K562 (cell line): ENCODE measurements at regions not wholly inside any gene's neighbourhood (a gene's known extent, or its start where the extent isn't known, plus 50 kb on each side); places are given as distances from the start of the nearest gene placed in this dataset.

ENCODE experiments used
- ATAC-seq: fragments of 200-7000 bp; cut with Tn5 transposase; 3 replicates; pipeline ENCODE4 v1.9.1; 2020; ENCODE audit warnings: moderate library complexity
- BruUV-seq: library from RNA; stranded (reverse); fragments of 400-500 nt; replicated peaks from 2 replicates; lab custom pipeline; 2021; lab: Mats Ljungman, UMichigan
- CTCF ChIA-PET: fragments of 300-600 bp; formaldehyde crosslinking; extraction: SDS; loops from one replicate; lab custom pipeline; 2021; ENCODE audit warnings: low intra/inter-chr PET ratio; lab: Yijun Ruan, JAX
- POLR2A ChIA-PET: fragments of 300-600, 350-650 bp; sonication (Branson Sonifier 250); formaldehyde crosslinking; extraction: SDS; loops from one replicate; lab custom pipeline; 2021; ENCODE audit warnings: antibody characterized with exemption, inconsistent platforms; lab: Yijun Ruan, JAX
- DNase-seq, 4 experiments: peaks; one replicate each; pipeline versions ENCODE4 v3.0.0 to v3.0.0-alpha.2; 2011 to 2018; ENCODE audit warnings: low spot score in 3 of 4, mixed read lengths in 3 of 4; ENCODE audit errors: extremely low read depth in 1 of 4
- FAIRE-seq: peaks from 2 replicates; lab custom pipeline; 2011; peaks lifted over from hg19 to GRCh38; lab: Jason Lieb, UNC
- H2AFZ ChIP-seq: 2 replicates; pipeline ENCODE4 v1.6.0; 2011; ENCODE audit warnings: low read depth, low read length, control low read depth, inconsistent platforms
- H3K27ac ChIP-seq: fragments of 200-600 bp; 3 replicates; pipeline ENCODE4 v1.8.0; 2011; ENCODE audit warnings: low read depth, mild to moderate bottlenecking, control low read depth, inconsistent platforms, low read length, moderate library complexity, mixed read lengths; ENCODE audit errors: extremely low read depth
- H3K27me3 ChIP-seq, 2 experiments: fragments of 300-600 bp in 1 of 2; 2 replicates in 1 of 2; 3 replicates in 1 of 2; pipeline versions ENCODE4 v1.6.0 to v1.8.0; 2011; ENCODE audit warnings: inconsistent platforms in 2 of 2, low read length in 2 of 2, mild to moderate bottlenecking in 1 of 2, mixed read lengths in 1 of 2, moderate library complexity in 1 of 2; ENCODE audit not compliant: control insufficient read depth in 2 of 2, insufficient read depth in 2 of 2
- H3K36me3 ChIP-seq: fragments of 300-600 bp; 3 replicates; pipeline ENCODE4 v1.8.0; 2011; ENCODE audit warnings: mild to moderate bottlenecking, low read length, inconsistent platforms; ENCODE audit not compliant: control insufficient read depth, insufficient read depth
- H3K4me1 ChIP-seq, 2 experiments: fragments of 200-600 bp in 1 of 2; replicated peaks in 1 of 2; 2 replicates in 1 of 2; 3 replicates in 1 of 2; pipeline versions ENCODE4 v1.5.1 to v1.8.0; 2011; ENCODE audit warnings: inconsistent platforms in 2 of 2, low read length in 2 of 2, mild to moderate bottlenecking in 1 of 2, mixed read lengths in 1 of 2, moderate library complexity in 1 of 2; ENCODE audit not compliant: control insufficient read depth in 2 of 2, insufficient read depth in 2 of 2
- H3K4me2 ChIP-seq: 2 replicates; pipeline ENCODE4 v1.6.1; 2011; ENCODE audit warnings: low read length, control low read depth, inconsistent platforms, mixed read lengths; ENCODE audit not compliant: insufficient read depth
- H3K4me3 ChIP-seq: fragments of 200-600 bp; sonication (generic), shearing (Covaris generic); 2 replicates; pipeline ENCODE4 v1.5.1; 2016; ENCODE audit warnings: control low read depth, inconsistent platforms
- H3K79me2 ChIP-seq: fragments of 200-600 bp; 3 replicates; pipeline ENCODE4 v1.8.0; 2011; ENCODE audit warnings: low read length, inconsistent platforms; ENCODE audit not compliant: control insufficient read depth, insufficient read depth
- H3K9ac ChIP-seq, 2 experiments: 2 replicates each; pipeline versions ENCODE4 v1.6.0 to v1.6.1; 2011; ENCODE audit warnings: low read depth in 2 of 2, low read length in 2 of 2, control low read depth in 1 of 2, inconsistent platforms in 1 of 2, mild to moderate bottlenecking in 1 of 2, mixed read lengths in 1 of 2; ENCODE audit not compliant: insufficient read depth in 1 of 2
- H3K9me1 ChIP-seq: one replicate; pipeline ENCODE4 v1.6.0; 2011; ENCODE audit warnings: inconsistent platforms, mild to moderate bottlenecking, low read length, moderate library complexity; ENCODE audit not compliant: control insufficient read depth, insufficient read depth
- H3K9me3 ChIP-seq: replicated peaks from 2 replicates; pipeline ENCODE4 v1.5.1; 2011; ENCODE audit warnings: low read depth, low read length, inconsistent platforms; ENCODE audit not compliant: control insufficient read depth, insufficient read depth
- H4K20me1 ChIP-seq: replicated peaks from 2 replicates; pipeline ENCODE4 v1.6.1; 2011; ENCODE audit warnings: low read length, inconsistent platforms, mixed read lengths; ENCODE audit not compliant: control insufficient read depth, insufficient read depth
- ATF6 ChIP-seq: sonication (generic); formaldehyde crosslinking; IDR thresholded peaks from 2 replicates; pipeline ENCODE4 v1.4.0; 2020; ENCODE audit warnings: mild to moderate bottlenecking, missing genetic modification reagents
- CGGBP1 ChIP-seq: fragments of 250-450 bp; sonication (Bioruptor Pico); IDR thresholded peaks from 2 replicates; pipeline ENCODE4 v1.9.0; 2021; ENCODE audit warnings: mild to moderate bottlenecking
- CUX1 ChIP-seq: fragments of 200-800 bp; sonication (Bioruptor generic); IDR thresholded peaks from 2 replicates; pipeline ENCODE4 v1.6.1; 2016; ENCODE audit warnings: missing genetic modification characterization, missing compliant biosample characterization
- HMBOX1 ChIP-seq: sonication (generic); IDR thresholded peaks from 2 replicates; pipeline ENCODE4 v1.6.1; 2016
- IRF9 ChIP-seq: fragments of 450-650 bp; IDR thresholded peaks from 2 replicates; pipeline ENCODE4 v1.6.1; 2016; ENCODE audit warnings: missing biosample characterization, missing genetic modification characterization
- POLR2AphosphoS2 ChIP-seq: IDR thresholded peaks from 2 replicates; pipeline ENCODE4 v1.6.1; 2012; ENCODE audit warnings: low read length, improper control_type of control experiment
- SETDB1 ChIP-seq: IDR thresholded peaks from one replicate; pipeline ENCODE4 v1.6.1; 2012; ENCODE audit warnings: low read length, control low read depth, inconsistent platforms
- ZNF699 ChIP-seq: fragments of 250-450 bp; sonication (Bioruptor Pico); IDR thresholded peaks from 2 replicates; pipeline ENCODE4 v1.8.0; 2021; ENCODE audit warnings: mild to moderate bottlenecking, moderate library complexity; ENCODE audit not compliant: insufficient replicate concordance
- WGBS: fragments of 100-300 bp; shearing (Covaris generic); methylation state at CpG from one replicate; pipeline ENCODE4 v1.1.6; 2016; ENCODE audit warnings: low coverage, mixed read lengths; ENCODE audit not compliant: insufficient coverage; ENCODE audit errors: missing lambda C conversion rate; 5-methylcytosine and 5-hydroxymethylcytosine counted together
- in situ Hi-C: fragments of 300-500 bp; cut with MboI; formaldehyde crosslinking; loops from 4 replicates; pipeline ENCODE4 v1.15.0; 2018; ENCODE audit warnings: inconsistent platforms, mixed read lengths
- intact Hi-C: fragments of 100-400 bp; cut with micrococcal nuclease; formaldehyde crosslinking; loops from 2 replicates; pipeline ENCODE4 v1.14.2; 2022

- H2AFZ ChIP-seq = no peak overlapping the region
- H4K20me1 ChIP-seq = no peaks in the 10 kb centered on the region
- POLR2A ChIA-PET = no interaction called here
- no peak overlapping the region for H3K4me3 ChIP-seq
- no peak for DNase-seq
- no peak for FAIRE-seq
- H3K9me3 ChIP-seq = no peaks in the 10 kb centered on the region
- no peak overlapping the region for H3K27ac ChIP-seq
- no peak overlapping the region for H3K9ac ChIP-seq
- H3K27me3 ChIP-seq = no peaks in the 10 kb centered on the region
- CTCF ChIA-PET = no interaction called here
- intact Hi-C loops = no loop called here
- H3K9me1 ChIP-seq = no peaks in the 10 kb centered on the region
- H3K4me1 ChIP-seq = no peaks in the 10 kb centered on the region
- WGBS = 0% methylated on average over 2 of the region's 2 CpGs
- in situ Hi-C loops = no loop called here
- H3K36me3 ChIP-seq = no peaks in the 10 kb centered on the region
- TF ChIP-seq HMBOX1 (no peak), IRF9 (tag) (no peak), SETDB1 (no peak), POLR2AphosphoS2 (no peak), CGGBP1 (no peak), CUX1 (CRISPR knock-in tag) (no peak), ZNF699 (CRISPR knock-in tag) (no peak), ATF6 (CRISPR knock-in tag) (no peak)
- no TSS peak for BruUV-seq
- H3K4me2 ChIP-seq = no peak overlapping the region
- no peak for ATAC-seq
- H3K79me2 ChIP-seq = no peaks in the 10 kb centered on the region
These were observed 1417.1 kb downstream of the AACS start for GRCh38 chr12:126482238-126482889.
